H1 (cell line): ENCODE measurements at regions not wholly inside any gene's neighbourhood (a gene's known extent, or its start where the extent isn't known, plus 50 kb on each side); places are given as distances from the start of the nearest gene placed in this dataset.

ENCODE experiments used
- HDAC2 ChIP-seq, 2 experiments: fragments of 300-600 bp in 1 of 2; sonication (generic) in 1 of 2; IDR thresholded peaks; 2 replicates each; pipeline ENCODE4 v1.6.1; 2011 to 2012; ENCODE audit warnings: low read depth in 2 of 2, low read length in 2 of 2, mild to moderate bottlenecking in 2 of 2, moderate library complexity in 2 of 2, borderline replicate concordance in 1 of 2, inconsistent platforms in 1 of 2
- PHF8 ChIP-seq: fragments of 200-600 bp; sonication (generic); conservative IDR thresholded peaks from 2 replicates; pipeline ENCODE4 v1.7.1; 2012; ENCODE audit warnings: low read depth, mild to moderate bottlenecking, inconsistent platforms, low read length, moderate library complexity
- SIX5 ChIP-seq: IDR thresholded peaks from 2 replicates; pipeline ENCODE4 v1.6.1; 2011; ENCODE audit warnings: mild to moderate bottlenecking, low read depth, low read length
- SP2 ChIP-seq: IDR thresholded peaks from 2 replicates; pipeline ENCODE4 v1.6.1; 2012; ENCODE audit warnings: mild to moderate bottlenecking, low read length, inconsistent platforms
- TCF12 ChIP-seq: IDR thresholded peaks from 2 replicates; pipeline ENCODE4 v1.6.1; 2011; ENCODE audit warnings: low read depth, mild to moderate bottlenecking, low read length

DNA sequence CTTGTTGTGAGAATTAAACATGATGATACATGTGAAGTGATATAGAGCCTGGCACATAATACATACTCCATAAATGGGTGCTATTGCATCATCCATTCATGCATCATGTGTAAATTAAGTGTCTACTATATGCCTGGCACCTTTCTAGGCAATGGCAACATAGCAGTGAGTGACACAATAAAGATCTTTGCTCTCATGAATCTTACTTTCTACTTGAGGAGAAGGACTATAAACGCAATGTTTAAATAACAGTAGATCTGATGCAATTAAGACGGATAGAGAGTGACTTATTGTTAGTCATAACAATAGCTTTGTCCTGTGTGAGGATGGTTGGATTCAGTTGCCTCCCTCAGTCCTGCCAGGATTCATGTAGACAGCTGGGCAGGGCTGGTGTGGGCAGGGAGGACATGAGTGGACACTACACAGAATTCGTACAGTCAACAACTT lies 88.4 kb upstream of the NPAS2 start (continued):
- TF ChIP-seq SIX5 (no peak), HDAC2 (IDR thresholded peaks at IDR 0.05; ENCODE audit: borderline replicate concordance in 1 of 2, low read depth in 2 of 2, low read length in 2 of 2) (no peak), TCF12 (no peak), PHF8 (no peak), SP2 (no peak)
